NT2/D1 (cell line): ENCODE measurements at regions not wholly inside any gene's neighbourhood (a gene's known extent, or its start where the extent isn't known, plus 50 kb on each side); places are given as distances from the start of the nearest gene placed in this dataset.
"Not testable (repeated sequence)": the region's sequence is repeated elsewhere in the genome, so short reads cannot be mapped to it uniquely, and the experiment has no call there.

Experiments
- DNase-seq: peaks from one replicate; pipeline ENCODE4 v3.0.0-alpha.2; 2011; ENCODE audit warnings: low read depth, low spot score
- H3K27me3 ChIP-seq: 2 replicates; pipeline ENCODE4 v1.6.0; 2011; ENCODE audit warnings: mild to moderate bottlenecking; ENCODE audit not compliant: insufficient read length, insufficient read depth
- H3K36me3 ChIP-seq: 2 replicates; pipeline ENCODE4 v1.6.1; 2011; ENCODE audit warnings: mild to moderate bottlenecking, low read length, mixed read lengths; ENCODE audit not compliant: insufficient read depth, insufficient read length
- H3K4me1 ChIP-seq: 2 replicates; pipeline ENCODE4 v1.5.1; 2011; ENCODE audit not compliant: insufficient read depth, insufficient read length
- H3K4me3 ChIP-seq: 2 replicates; pipeline ENCODE4 v1.5.1; 2011; ENCODE audit warnings: low read depth; ENCODE audit not compliant: insufficient read length
- H3K9ac ChIP-seq: 2 replicates; pipeline ENCODE4 v1.6.0; 2011; ENCODE audit warnings: low read depth; ENCODE audit not compliant: insufficient read length
- H3K9me3 ChIP-seq: 2 replicates; pipeline ENCODE4 v1.5.1; 2011; ENCODE audit warnings: mild to moderate bottlenecking, low read length; ENCODE audit not compliant: insufficient read depth
- SUZ12 ChIP-seq: IDR thresholded peaks from 2 replicates; pipeline ENCODE4 v1.6.1; 2011; ENCODE audit not compliant: insufficient read length, insufficient read depth; ENCODE audit errors: extremely low read depth
- YY1 ChIP-seq: IDR thresholded peaks from 2 replicates; pipeline ENCODE4 v1.6.1; 2011; ENCODE audit not compliant: insufficient read length, insufficient read depth
- ZNF274 ChIP-seq: IDR thresholded peaks from 2 replicates; pipeline ENCODE4 v1.6.1; 2011; ENCODE audit warnings: mild to moderate bottlenecking, low read depth, low read length

GRCh38 chr2:153532140-153532539 is 53.6 kb upstream of the RPRM start:
- H3K9me3 ChIP-seq = peaks cover 54% of the 10 kb centered on the region
- H3K4me3 ChIP-seq = no peak overlapping the region
- DNase-seq = peak; percentile 22
- H3K9ac ChIP-seq = no peak overlapping the region
- H3K4me1 ChIP-seq = peaks cover 9% of the 10 kb centered on the region
- no peaks in the 10 kb centered on the region for H3K27me3 ChIP-seq
- no peaks in the 10 kb centered on the region for H3K36me3 ChIP-seq
- TF ChIP-seq YY1 (no peak), SUZ12 (no peak), ZNF274 (no peak)

GRCh38 chr2:153533803-153534202 is 55.2 kb upstream of the RPRM start:
- not testable (repeated sequence) for H3K27me3 ChIP-seq, H3K4me3 ChIP-seq, H3K4me1 ChIP-seq, DNase-seq, H3K36me3 ChIP-seq, H3K9ac ChIP-seq
- H3K9me3 ChIP-seq = peaks cover 53% of the 10 kb centered on the region

GRCh38 chr2:153534590-153534989 is 56.0 kb upstream of the RPRM start:
- H3K36me3 ChIP-seq, H3K9ac ChIP-seq, H3K4me1 ChIP-seq, DNase-seq, H3K4me3 ChIP-seq, H3K27me3 ChIP-seq: not testable (repeated sequence)
- H3K9me3 ChIP-seq = peaks cover 46% of the 10 kb centered on the region

GRCh38 chr2:153536115-153536514 is 57.6 kb upstream of the RPRM start:
- DNase-seq = no peak
- Histone ChIP-seq H3K9me3 (peaks cover 46% of the 10 kb centered on the region), H3K4me1 (peaks cover 9% of the 10 kb centered on the region), H3K4me3 (no peak overlapping the region), H3K27me3 (no peaks in the 10 kb centered on the region), H3K9ac (no peak overlapping the region), H3K36me3 (peaks cover 6% of the 10 kb centered on the region)
- TF ChIP-seq ZNF274 (no peak), YY1 (no peak), SUZ12 (no peak)

GRCh38 chr2:153538102-153538501 is 59.5 kb upstream of the RPRM start:
- H3K9ac ChIP-seq, H3K4me3 ChIP-seq, H3K36me3 ChIP-seq, H3K27me3 ChIP-seq, H3K4me1 ChIP-seq, DNase-seq: not testable (repeated sequence)
- H3K9me3 ChIP-seq = peaks cover 39% of the 10 kb centered on the region

- Histone ChIP-seq H3K4me1 (no peaks in the 10 kb centered on the region), H3K9ac (no peak overlapping the region), H3K9me3 (peaks cover 28% of the 10 kb centered on the region), H3K36me3 (peaks cover 6% of the 10 kb centered on the region), H3K4me3 (no peak overlapping the region), H3K27me3 (no peaks in the 10 kb centered on the region)
- no peak for DNase-seq
- TF ChIP-seq YY1 (no peak), ZNF274 (no peak), SUZ12 (no peak)
Observed at GRCh38 chr2:153543635-153544071, 65.1 kb upstream of the RPRM start.

- Histone ChIP-seq H3K27me3 (no peaks in the 10 kb centered on the region), H3K9ac (no peak overlapping the region), H3K36me3 (no peaks in the 10 kb centered on the region), H3K9me3 (peaks cover 10% of the 10 kb centered on the region), H3K4me3 (no peak overlapping the region), H3K4me1 (no peaks in the 10 kb centered on the region)
- TF ChIP-seq ZNF274 = no peak
- TF ChIP-seq SUZ12 = no peak
- TF ChIP-seq YY1 = no peak
- DNase-seq = no peak
Observed at GRCh38 chr2:153546358-153546757, 67.8 kb upstream of the RPRM start.

- Histone ChIP-seq H3K9ac (no peak overlapping the region), H3K9me3 (no peaks in the 10 kb centered on the region; the same call in 1 of the 2 replicates), H3K4me3 (no peak overlapping the region), H3K27me3 (no peaks in the 10 kb centered on the region), H3K4me1 (no peaks in the 10 kb centered on the region), H3K36me3 (no peaks in the 10 kb centered on the region)
- TF ChIP-seq ZNF274 (no peak), YY1 (no peak), SUZ12 (no peak)
- no peak for DNase-seq
Observed at GRCh38 chr2:153548536-153548935, 70.0 kb upstream of the RPRM start.

- no peak overlapping the region for H3K9ac ChIP-seq
- no peaks in the 10 kb centered on the region for H3K36me3 ChIP-seq
- no peak for DNase-seq
- TF ChIP-seq SUZ12 (no peak), YY1 (no peak), ZNF274 (no peak)
- no peak overlapping the region for H3K4me3 ChIP-seq
- H3K27me3 ChIP-seq = no peaks in the 10 kb centered on the region
- H3K4me1 ChIP-seq = no peaks in the 10 kb centered on the region
- no peaks in the 10 kb centered on the region; the same call in 1 of the 2 replicates for H3K9me3 ChIP-seq
Observed at GRCh38 chr2:153551698-153552097, 73.1 kb upstream of the RPRM start.
